ENCODE measurements at regions not wholly inside any gene's neighbourhood (a gene's known extent, or its start where the extent isn't known, plus 50 kb on each side); places are given as distances from the start of the nearest gene placed in this dataset.
A peak's percentile ranks its signal among the peaks of the same experiment; 100 is the strongest.

DNA sequence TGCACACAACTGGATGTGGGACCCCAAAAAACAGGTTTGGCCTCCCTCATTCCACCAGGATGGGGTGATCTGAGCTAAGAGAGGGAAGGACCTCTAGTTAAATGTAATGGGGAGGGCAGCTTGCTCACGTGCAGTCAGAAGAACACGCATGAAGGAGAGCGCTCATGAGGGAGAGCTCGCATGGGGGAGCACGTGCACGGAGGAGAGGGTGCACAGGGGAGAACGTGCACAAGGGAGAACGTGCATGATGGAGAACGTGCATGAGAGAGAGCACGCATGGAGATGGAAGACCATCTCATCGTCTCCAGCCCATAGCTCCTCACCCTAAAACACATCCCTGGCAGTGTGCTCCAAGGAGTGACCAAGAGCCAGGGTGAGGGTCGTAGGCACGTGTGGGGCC is 141.2 kb downstream of the RBFOX3 start:
- DNase-seq (no peak), ATAC-seq (no peak)
- Histone ChIP-seq H3K4me1 (no peaks in the 10 kb centered on the region), H3K27ac (no peak overlapping the region), H3K36me3 (replicated peaks in 1 of 2; ENCODE audit: insufficient read depth in 1 of 2, low read depth in 2 of 2) (no peaks in the 10 kb centered on the region), H3K27me3 (no peaks in the 10 kb centered on the region), H3K9me3 (no peaks in the 10 kb centered on the region), H3K4me3 (no peak overlapping the region)
- TF ChIP-seq POLR2A (IDR thresholded peaks at IDR 0.05) = no peak
- TF ChIP-seq, protein P1, sequence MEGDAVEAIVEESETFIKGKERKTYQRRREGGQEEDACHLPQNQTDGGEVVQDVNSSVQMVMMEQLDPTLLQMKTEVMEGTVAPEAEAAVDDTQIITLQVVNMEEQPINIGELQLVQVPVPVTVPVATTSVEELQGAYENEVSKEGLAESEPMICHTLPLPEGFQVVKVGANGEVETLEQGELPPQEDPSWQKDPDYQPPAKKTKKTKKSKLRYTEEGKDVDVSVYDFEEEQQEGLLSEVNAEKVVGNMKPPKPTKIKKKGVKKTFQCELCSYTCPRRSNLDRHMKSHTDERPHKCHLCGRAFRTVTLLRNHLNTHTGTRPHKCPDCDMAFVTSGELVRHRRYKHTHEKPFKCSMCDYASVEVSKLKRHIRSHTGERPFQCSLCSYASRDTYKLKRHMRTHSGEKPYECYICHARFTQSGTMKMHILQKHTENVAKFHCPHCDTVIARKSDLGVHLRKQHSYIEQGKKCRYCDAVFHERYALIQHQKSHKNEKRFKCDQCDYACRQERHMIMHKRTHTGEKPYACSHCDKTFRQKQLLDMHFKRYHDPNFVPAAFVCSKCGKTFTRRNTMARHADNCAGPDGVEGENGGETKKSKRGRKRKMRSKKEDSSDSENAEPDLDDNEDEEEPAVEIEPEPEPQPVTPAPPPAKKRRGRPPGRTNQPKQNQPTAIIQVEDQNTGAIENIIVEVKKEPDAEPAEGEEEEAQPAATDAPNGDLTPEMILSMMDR (IDR thresholded peaks at IDR 0.05) = no peak
- intact Hi-C loops (cut with DNase I) = no loop called here
- 59 to 72% methylated on average over 13 of the region's 13 CpGs for WGBS, 2 donors

DNA sequence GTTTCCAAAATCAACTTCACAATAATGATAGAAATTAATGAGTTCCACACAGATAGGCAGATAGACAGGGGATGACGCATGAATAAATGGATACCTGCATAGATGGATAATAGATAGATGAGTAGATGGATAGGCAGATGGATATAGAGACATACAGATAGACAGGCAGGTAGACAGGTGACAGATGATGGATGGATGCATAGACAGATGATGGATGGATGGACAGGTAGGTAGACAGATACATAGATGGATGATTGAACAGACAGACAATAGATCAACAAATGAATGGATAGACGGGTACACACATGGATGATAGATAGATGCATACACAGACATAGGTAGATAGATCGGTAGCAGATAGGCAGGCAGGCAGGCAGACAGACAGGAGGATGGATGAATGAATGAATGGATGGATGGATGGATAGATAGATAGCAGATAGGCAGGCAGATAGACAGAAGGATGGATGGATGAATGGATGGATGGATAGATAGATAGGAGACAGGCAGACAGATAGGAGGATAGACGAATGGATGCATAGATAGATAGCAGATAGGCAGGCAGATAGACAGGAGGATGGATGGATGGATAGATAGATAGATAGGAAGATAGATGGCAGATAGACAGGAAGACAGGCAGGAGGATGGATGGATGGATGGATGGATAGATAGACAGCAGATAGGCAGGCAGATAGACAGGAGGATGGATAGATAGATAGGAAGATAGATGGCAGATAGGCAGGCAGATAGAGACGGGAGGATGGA is 142.5 kb downstream of the RBFOX3 start:
- Histone ChIP-seq H3K9me3 (no peaks in the 10 kb centered on the region), H3K36me3 (replicated peaks in 1 of 2; ENCODE audit: insufficient read depth in 1 of 2, low read depth in 2 of 2) (no peaks in the 10 kb centered on the region), H3K27ac (no peak overlapping the region), H3K27me3 (peaks cover 0 to 5% of the 10 kb centered on the region in 2 donors), H3K4me1 (no peaks in the 10 kb centered on the region), H3K4me3 (no peak overlapping the region)
- ATAC-seq = no peak
- TF ChIP-seq POLR2A (IDR thresholded peaks at IDR 0.05) = no peak
- TF ChIP-seq, protein P1 (IDR thresholded peaks at IDR 0.05) = no peak
- DNase-seq = no peak
- intact Hi-C loops (cut with DNase I) = no loop called here
- 61 to 62% methylated on average over 5 of the region's 5 CpGs for WGBS, 2 donors

DNA sequence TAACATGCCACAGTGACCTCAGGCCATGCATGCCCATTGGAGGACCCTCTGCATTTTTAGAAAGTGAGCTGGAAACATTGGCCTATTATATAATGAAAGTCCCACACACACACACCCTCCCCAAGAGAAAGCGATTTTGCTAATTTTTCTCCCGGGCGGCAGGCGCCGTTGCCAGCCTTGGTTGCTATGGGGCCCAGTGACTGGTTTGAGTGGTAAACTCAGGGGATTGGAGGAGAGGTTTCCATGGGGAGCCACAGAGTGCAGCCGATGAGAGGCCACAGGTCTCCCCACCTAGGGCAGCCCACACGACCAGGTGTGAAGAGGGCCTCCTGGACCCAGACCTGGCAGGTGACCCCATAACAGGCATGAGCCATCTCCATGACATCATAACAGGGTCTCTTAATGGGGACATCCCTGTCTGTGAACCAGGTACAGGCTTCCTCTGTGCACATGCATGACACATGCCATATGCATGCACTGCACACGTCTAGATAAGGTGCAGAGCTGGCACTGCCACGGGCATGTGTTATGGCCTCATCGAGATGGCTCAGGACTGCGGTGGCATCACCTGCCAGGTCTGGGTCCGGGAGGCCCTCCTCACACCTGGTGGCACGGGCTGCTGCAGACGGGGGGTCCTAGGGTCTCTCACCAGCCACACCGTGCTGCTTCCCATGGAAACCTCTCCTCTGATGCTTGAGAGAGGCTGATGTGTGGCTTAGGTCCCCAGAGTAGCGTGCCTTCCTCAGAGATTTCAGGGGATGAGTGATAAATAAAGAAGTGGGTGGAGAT is 144.1 kb downstream of the RBFOX3 start:
- ATAC-seq = no peak
- H3K4me1 ChIP-seq = no peaks in the 10 kb centered on the region
- H3K27me3 ChIP-seq = peaks cover 0 to 5% of the 10 kb centered on the region in 2 donors
- 65 to 77% methylated on average over 9 to 16 of the region's 16 CpGs for WGBS, 2 donors
- DNase-seq = peak in 1 of 4 donors; percentile 16
- H3K36me3 ChIP-seq (replicated peaks in 1 of 2; ENCODE audit: insufficient read depth in 1 of 2, low read depth in 2 of 2) = no peaks in the 10 kb centered on the region
- no peak overlapping the region for H3K4me3 ChIP-seq
- TF ChIP-seq, protein P1 (IDR thresholded peaks at IDR 0.05) = no peak
- TF ChIP-seq POLR2A (IDR thresholded peaks at IDR 0.05) = no peak
- intact Hi-C loops (cut with DNase I) = no loop called here
- H3K9me3 ChIP-seq = no peaks in the 10 kb centered on the region
- no peak overlapping the region for H3K27ac ChIP-seq

DNA sequence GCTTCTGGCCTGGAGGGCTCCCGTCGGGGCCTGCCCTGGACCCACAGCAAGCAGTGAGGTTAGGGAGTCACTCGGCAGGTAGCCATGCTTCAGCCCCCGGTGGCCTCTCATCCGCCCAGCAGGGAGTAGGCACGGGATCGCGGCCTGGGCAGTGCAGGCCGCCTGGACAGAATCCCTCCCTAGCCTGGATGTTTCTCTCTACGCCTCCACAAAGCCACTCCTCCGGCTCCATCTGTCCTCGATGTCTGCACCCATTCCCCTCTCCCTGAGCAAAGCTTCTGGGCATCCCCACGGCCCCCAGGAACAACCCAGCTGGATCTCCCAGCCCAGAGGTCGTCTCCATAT is 145.2 kb downstream of the RBFOX3 start:
- Histone ChIP-seq H3K9me3 (no peaks in the 10 kb centered on the region), H3K4me1 (no peaks in the 10 kb centered on the region), H3K4me3 (no peak overlapping the region), H3K27ac (no peak overlapping the region), H3K27me3 (peaks cover 0 to 5% of the 10 kb centered on the region in 2 donors), H3K36me3 (replicated peaks in 1 of 2; ENCODE audit: insufficient read depth in 1 of 2, low read depth in 2 of 2) (no peaks in the 10 kb centered on the region)
- ATAC-seq (no peak), DNase-seq (no peak)
- TF ChIP-seq POLR2A (IDR thresholded peaks at IDR 0.05) = no peak
- TF ChIP-seq, protein P1 (IDR thresholded peaks at IDR 0.05) = no peak
- WGBS, 2 donors = 41 to 54% methylated on average over 9 to 14 of the region's 14 CpGs
- intact Hi-C loops (cut with DNase I) = no loop called here

All from body of pancreas (tissue), 4 donors.